Cardiac muscle cell (in vitro differentiated cells and primary cell): ENCODE measurements at regions not wholly inside any gene's neighbourhood (a gene's known extent, or its start where the extent isn't known, plus 50 kb on each side); places are given as distances from the start of the nearest gene placed in this dataset.

Experiments used
- DNase-seq, 2 donors: peaks; one replicate each; pipeline versions ENCODE4 v3.0.0 to v3.0.0-alpha.2; 2010 to 2017; ENCODE audit warnings: low read depth in 1 of 2, low spot score in 1 of 2
- H3K27ac ChIP-seq: fragments of 200-600 bp; sonication (generic); 2 replicates; pipeline ENCODE4 v1.5.1; 2016
- H3K27me3 ChIP-seq: fragments of 200-600 bp; sonication (generic); 2 replicates; pipeline ENCODE4 v1.6.0; 2016; ENCODE audit warnings: control low read depth
- H3K36me3 ChIP-seq: fragments of 200-600 bp; sonication (generic); 2 replicates; pipeline ENCODE4 v1.5.1; 2016; ENCODE audit warnings: control low read depth
- H3K4me1 ChIP-seq: fragments of 200-600 bp; sonication (generic); 2 replicates; pipeline ENCODE4 v1.8.1; 2017; ENCODE audit warnings: low read depth, mild to moderate bottlenecking, mixed run types
- H3K4me3 ChIP-seq: fragments of 200-600 bp; sonication (generic); 2 replicates; pipeline ENCODE4 v1.5.1; 2016; ENCODE audit warnings: mild to moderate bottlenecking
- H3K9me3 ChIP-seq: fragments of 200-600 bp; sonication (generic); 2 replicates; pipeline ENCODE4 v1.5.1; 2017; ENCODE audit warnings: low read depth, mild to moderate bottlenecking, control low read depth
- TF ChIP-seq, protein P1 (sequence below): IDR thresholded peaks from 2 replicates; pipeline ENCODE4 v1.5.1; 2012; ENCODE audit warnings: low read depth, mild to moderate bottlenecking, low read length

DNA sequence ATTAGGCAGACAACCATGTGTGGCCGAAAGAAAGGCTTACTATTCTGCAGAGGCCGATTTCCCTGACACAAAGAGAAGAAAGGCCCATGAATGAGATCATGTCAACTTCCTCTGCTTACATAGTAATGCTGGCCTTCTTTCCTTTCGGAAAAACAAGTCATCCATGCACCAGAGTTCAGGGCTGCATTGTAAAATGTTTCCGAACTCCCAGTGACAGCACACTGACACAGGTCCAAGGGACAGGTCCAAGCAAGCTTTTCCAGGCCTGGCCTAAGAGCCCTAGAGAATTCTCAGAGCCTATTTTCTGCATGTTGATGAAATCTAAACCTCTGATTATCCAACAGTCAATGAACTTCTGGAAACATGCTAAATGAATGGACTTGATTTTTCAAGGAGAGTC, 140.9 kb downstream of the ZNF608 start:
- TF ChIP-seq, protein P1, sequence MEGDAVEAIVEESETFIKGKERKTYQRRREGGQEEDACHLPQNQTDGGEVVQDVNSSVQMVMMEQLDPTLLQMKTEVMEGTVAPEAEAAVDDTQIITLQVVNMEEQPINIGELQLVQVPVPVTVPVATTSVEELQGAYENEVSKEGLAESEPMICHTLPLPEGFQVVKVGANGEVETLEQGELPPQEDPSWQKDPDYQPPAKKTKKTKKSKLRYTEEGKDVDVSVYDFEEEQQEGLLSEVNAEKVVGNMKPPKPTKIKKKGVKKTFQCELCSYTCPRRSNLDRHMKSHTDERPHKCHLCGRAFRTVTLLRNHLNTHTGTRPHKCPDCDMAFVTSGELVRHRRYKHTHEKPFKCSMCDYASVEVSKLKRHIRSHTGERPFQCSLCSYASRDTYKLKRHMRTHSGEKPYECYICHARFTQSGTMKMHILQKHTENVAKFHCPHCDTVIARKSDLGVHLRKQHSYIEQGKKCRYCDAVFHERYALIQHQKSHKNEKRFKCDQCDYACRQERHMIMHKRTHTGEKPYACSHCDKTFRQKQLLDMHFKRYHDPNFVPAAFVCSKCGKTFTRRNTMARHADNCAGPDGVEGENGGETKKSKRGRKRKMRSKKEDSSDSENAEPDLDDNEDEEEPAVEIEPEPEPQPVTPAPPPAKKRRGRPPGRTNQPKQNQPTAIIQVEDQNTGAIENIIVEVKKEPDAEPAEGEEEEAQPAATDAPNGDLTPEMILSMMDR = no peak
- peaks cover 42% of the 10 kb centered on the region for H3K4me1 ChIP-seq
- H3K27me3 ChIP-seq = no peaks in the 10 kb centered on the region
- H3K27ac ChIP-seq = peak overlapping the region; percentile 84
- peak in 1 of 2 donors; percentile 45 for DNase-seq
- no peaks in the 10 kb centered on the region for H3K9me3 ChIP-seq
- no peaks in the 10 kb centered on the region for H3K36me3 ChIP-seq
- H3K4me3 ChIP-seq = no peak overlapping the region

DNA sequence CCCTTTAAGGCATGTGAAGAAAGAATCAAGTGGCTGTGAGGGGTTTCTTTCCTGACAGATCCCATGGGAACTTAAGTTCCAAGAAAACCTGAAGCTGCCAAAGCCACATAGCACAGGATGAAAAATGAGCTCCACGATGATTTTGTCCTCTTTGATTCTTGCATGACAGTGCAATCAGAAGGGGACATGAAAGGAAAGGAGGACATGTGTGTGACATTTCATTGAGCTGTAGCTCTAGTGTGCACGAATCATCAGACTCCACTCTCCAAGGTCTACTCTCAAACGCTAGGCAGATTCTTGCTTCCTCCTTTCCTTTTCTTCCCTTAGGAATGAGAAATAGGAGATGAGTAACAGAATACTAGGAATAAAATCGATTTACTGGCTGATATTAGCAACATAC, 142.0 kb downstream of the ZNF608 start:
- peaks cover 50% of the 10 kb centered on the region for H3K4me1 ChIP-seq
- peak in 1 of 2 donors; percentile 55 for DNase-seq
- no peak overlapping the region for H3K4me3 ChIP-seq
- no peaks in the 10 kb centered on the region for H3K36me3 ChIP-seq
- peak overlapping the region; percentile 84 for H3K27ac ChIP-seq
- no peaks in the 10 kb centered on the region for H3K9me3 ChIP-seq
- H3K27me3 ChIP-seq = no peaks in the 10 kb centered on the region
- TF ChIP-seq, protein P1 = no peak

DNA sequence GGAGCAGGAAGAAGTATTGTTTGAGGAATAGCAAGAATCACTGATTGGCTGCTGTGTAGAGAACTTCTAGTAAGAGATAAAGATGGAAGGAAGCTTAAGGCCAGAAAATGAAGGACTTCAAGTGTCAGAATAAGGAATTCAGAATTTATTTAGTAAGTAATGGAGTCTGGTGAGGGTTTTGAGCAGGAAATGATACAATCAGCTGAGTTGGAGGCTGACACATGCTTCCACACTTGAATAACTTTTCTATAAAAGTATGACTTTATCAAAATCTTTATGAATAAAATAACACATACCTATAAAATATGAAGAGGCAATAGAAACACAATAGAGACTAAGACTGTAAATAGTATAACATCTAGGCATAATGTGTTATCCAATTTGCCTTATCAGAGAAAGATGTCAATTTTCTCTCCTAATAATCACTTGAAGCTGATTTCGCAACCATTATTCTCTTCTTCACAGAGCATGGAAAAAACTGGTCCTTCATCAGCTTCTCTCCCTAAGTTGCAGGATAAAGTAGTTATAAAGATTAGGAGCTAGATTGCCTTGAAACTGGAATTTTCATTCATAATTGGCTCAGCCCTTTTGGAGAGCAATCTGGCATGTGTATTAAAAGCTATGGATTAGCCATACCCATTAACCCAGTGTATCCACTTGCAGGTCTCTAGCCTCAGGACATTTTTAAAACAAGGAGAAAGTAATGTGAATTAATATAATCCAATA, 143.4 kb downstream of the ZNF608 start:
- H3K4me3 ChIP-seq = no peak overlapping the region

DNA sequence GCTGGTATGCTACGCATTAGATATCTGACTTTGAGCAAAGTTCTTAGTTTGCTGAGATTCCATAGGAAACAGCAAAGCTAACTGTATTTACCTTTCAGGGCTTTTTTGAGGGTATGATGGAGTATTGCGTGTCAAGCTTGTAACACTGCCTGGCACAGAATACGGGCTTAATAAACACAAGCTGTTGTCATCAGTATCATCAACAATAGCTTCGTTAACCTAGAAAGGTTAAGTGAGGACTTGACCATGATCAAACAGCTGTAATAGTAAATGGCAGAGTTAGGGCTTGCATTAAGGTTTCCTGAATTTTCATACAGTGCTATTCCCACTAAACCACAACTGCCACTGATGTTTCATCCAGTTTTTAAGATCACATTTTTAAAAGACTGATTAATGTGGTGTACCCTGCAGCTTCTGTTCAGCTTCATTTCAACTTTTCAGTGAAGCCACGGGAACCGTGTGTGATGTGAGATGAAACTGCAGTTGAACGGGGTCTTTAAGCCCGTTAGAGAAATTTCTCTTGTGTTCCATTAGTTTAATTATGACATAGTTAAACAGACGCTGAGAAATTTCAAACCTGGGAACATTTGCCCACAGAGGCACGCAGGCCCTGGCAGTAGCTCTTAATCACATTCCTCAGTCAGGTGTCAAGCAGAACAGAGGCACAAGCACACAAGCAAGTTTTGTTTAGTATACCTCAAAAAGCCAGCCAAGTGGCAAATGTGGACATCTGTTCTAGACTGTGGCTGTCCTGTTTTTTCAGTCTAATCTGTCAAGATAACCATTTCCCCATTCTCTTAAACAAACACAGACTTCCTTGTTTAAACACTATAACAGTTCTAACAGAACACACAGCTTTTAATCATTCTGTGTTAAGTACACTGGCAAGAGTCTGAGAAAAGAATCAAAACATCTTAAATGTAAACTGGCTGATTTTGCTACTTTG, 147.1 kb downstream of the ZNF608 start:
- H3K4me3 ChIP-seq = no peak overlapping the region
- DNase-seq = peak; percentile 25 to 77
- H3K9me3 ChIP-seq = no peaks in the 10 kb centered on the region
- peak overlapping the region; percentile 31 for H3K27ac ChIP-seq
- H3K36me3 ChIP-seq = no peaks in the 10 kb centered on the region
- TF ChIP-seq, protein P1 = no peak
- H3K4me1 ChIP-seq = peaks cover 38% of the 10 kb centered on the region
- H3K27me3 ChIP-seq = no peaks in the 10 kb centered on the region

More for the DNA sequence above, 143.4 kb downstream of the ZNF608 start:
- Histone ChIP-seq H3K27me3 (no peaks in the 10 kb centered on the region), H3K27ac (no peak overlapping the region), H3K4me1 (peaks cover 58% of the 10 kb centered on the region), H3K36me3 (no peaks in the 10 kb centered on the region), H3K9me3 (no peaks in the 10 kb centered on the region)
- TF ChIP-seq, protein P1 = no peak
- DNase-seq = no peak

DNA sequence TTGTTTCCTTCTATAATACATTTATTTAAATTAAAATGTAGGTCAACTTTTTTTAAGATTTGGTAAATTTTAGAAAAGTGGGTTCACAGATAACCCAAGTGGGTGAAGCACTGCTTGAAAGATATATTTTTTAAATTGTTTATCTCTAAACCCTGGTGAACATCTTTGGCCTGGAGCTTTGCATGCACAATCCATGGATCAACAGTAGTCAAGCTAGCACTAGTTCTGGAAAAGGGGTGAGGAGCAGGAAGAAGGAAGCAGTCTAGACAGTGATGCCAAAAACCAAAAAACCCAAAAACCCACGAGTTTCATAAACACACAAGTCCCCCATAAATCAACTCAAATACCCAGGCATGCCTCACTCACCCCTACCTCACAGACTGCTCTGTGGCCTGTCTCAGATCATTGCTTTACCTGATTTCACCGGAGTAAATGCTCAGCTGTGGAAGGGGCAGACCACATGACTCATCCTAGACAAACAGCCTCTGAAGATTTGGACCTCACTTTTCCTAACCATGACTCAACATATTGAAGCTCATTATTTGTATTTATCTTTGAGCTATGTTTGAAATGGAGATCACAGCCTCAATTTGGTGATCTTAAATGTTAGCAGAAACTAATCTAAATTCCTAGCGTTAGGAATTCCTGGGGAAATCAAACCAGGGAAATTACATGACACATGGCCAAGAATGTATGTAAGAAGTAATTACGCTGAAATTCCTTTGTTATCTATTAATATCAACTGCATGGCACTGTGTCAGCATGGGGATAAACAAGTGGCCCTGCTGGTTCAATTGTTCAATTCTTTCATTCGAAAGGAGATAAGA, 149.6 kb downstream of the ZNF608 start:
- Histone ChIP-seq H3K27me3 (no peaks in the 10 kb centered on the region), H3K4me3 (no peak overlapping the region), H3K27ac (no peak overlapping the region), H3K4me1 (peaks cover 16% of the 10 kb centered on the region), H3K9me3 (no peaks in the 10 kb centered on the region), H3K36me3 (no peaks in the 10 kb centered on the region)
- TF ChIP-seq, protein P1 = no peak
- DNase-seq = peak in 1 of 2 donors; percentile 76
